ENCODE measurements at regions not wholly inside any gene's neighbourhood (a gene's known extent, or its start where the extent isn't known, plus 50 kb on each side); places are given as distances from the start of the nearest gene placed in this dataset.

- Histone ChIP-seq H3K27me3 (ENCODE audit: control insufficient read depth, extremely low read depth, insufficient read depth, low read length) (no peaks in the 10 kb centered on the region), H3K9me3 (ENCODE audit: control insufficient read depth, low read depth, low read length) (no peaks in the 10 kb centered on the region), H3K9ac (ENCODE audit: control insufficient read depth, extremely low read depth, insufficient read depth, low read length) (no peak overlapping the region), H3K36me3 (ENCODE audit: control insufficient read depth in 2 of 2, extremely low read depth in 1 of 2, insufficient read depth in 2 of 2, low read length in 2 of 2) (no peaks in the 10 kb centered on the region), H2AFZ (ENCODE audit: control insufficient read depth, low read length) (no peak overlapping the region), H3K4me2 (ENCODE audit: control insufficient read depth, extremely low read depth, insufficient read depth, low read depth, low read length) (no peak overlapping the region), H3K27ac (ENCODE audit: control insufficient read depth, insufficient read depth, low read length) (no peak overlapping the region), H4K20me1 (ENCODE audit: control insufficient read depth, extremely low read depth, insufficient read depth, low read length) (no peaks in the 10 kb centered on the region), H3K9me1 (ENCODE audit: control insufficient read depth, extremely low read depth, insufficient read depth, low read length) (no peaks in the 10 kb centered on the region), H3K4me1 (ENCODE audit: control insufficient read depth, extremely low read depth, insufficient read depth, low read length) (no peaks in the 10 kb centered on the region), H3K79me2 (ENCODE audit: control insufficient read depth, insufficient read depth, low read length) (no peaks in the 10 kb centered on the region), H3K4me3 (ENCODE audit: control insufficient read depth in 2 of 3, extremely low read depth in 1 of 3, insufficient read depth in 2 of 3, low read depth in 1 of 3, low read length in 3 of 3) (no peak overlapping the region)
- dilution Hi-C loops (cut with MboI; ENCODE audit: extremely low pct_ligation_motif_present, low sequenced_read_pairs), result no loop called here
- FAIRE-seq, result no peak
- no peak for TF ChIP-seq EZH2 (IDR thresholded peaks at IDR 0.05; ENCODE audit: low read length)
- no peak for TF ChIP-seq CTCF (optimal IDR thresholded peaks at IDR 0.05 in 1 of 3, IDR thresholded peaks at IDR 0.05 in 1 of 3, conservative IDR thresholded peaks at IDR 0.05 in 1 of 3; ENCODE audit: extremely low read depth in 1 of 3, insufficient read depth in 2 of 3, low read length in 3 of 3)
- DNase-seq (ENCODE audit: low read depth, low spot score), result no peak
Observed at GRCh38 chr10:123294109-123294508, 139.9 kb downstream of the BUB3 start.

GRCh38 chr10:123294886-123295285 is 140.7 kb downstream of the BUB3 start:
- H3K9ac ChIP-seq (ENCODE audit: control insufficient read depth, extremely low read depth, insufficient read depth, low read length), result no peak overlapping the region
- no peak overlapping the region for H3K4me3 ChIP-seq (ENCODE audit: control insufficient read depth in 2 of 3, extremely low read depth in 1 of 3, insufficient read depth in 2 of 3, low read depth in 1 of 3, low read length in 3 of 3)
- H3K79me2 ChIP-seq (ENCODE audit: control insufficient read depth, insufficient read depth, low read length), result no peaks in the 10 kb centered on the region
- no peaks in the 10 kb centered on the region for H3K4me1 ChIP-seq (ENCODE audit: control insufficient read depth, extremely low read depth, insufficient read depth, low read length)
- no peak overlapping the region for H3K4me2 ChIP-seq (ENCODE audit: control insufficient read depth, extremely low read depth, insufficient read depth, low read depth, low read length)
- H4K20me1 ChIP-seq (ENCODE audit: control insufficient read depth, extremely low read depth, insufficient read depth, low read length), result no peaks in the 10 kb centered on the region
- DNase-seq (ENCODE audit: low read depth, low spot score), result no peak
- dilution Hi-C loops (cut with MboI; ENCODE audit: extremely low pct_ligation_motif_present, low sequenced_read_pairs), result no loop called here
- FAIRE-seq, result no peak
- no peak for TF ChIP-seq EZH2 (IDR thresholded peaks at IDR 0.05; ENCODE audit: low read length)
- no peak for TF ChIP-seq CTCF (optimal IDR thresholded peaks at IDR 0.05 in 1 of 3, IDR thresholded peaks at IDR 0.05 in 1 of 3, conservative IDR thresholded peaks at IDR 0.05 in 1 of 3; ENCODE audit: extremely low read depth in 1 of 3, insufficient read depth in 2 of 3, low read length in 3 of 3)
- no peak overlapping the region for H3K27ac ChIP-seq (ENCODE audit: control insufficient read depth, insufficient read depth, low read length)
- no peak overlapping the region for H2AFZ ChIP-seq (ENCODE audit: control insufficient read depth, low read length)
- H3K9me1 ChIP-seq (ENCODE audit: control insufficient read depth, extremely low read depth, insufficient read depth, low read length), result no peaks in the 10 kb centered on the region
- no peaks in the 10 kb centered on the region for H3K9me3 ChIP-seq (ENCODE audit: control insufficient read depth, low read depth, low read length)
- no peaks in the 10 kb centered on the region for H3K27me3 ChIP-seq (ENCODE audit: control insufficient read depth, extremely low read depth, insufficient read depth, low read length)
- H3K36me3 ChIP-seq (ENCODE audit: control insufficient read depth in 2 of 2, extremely low read depth in 1 of 2, insufficient read depth in 2 of 2, low read length in 2 of 2), result no peaks in the 10 kb centered on the region
